NK-92 treated with Interleukin-12 subunit alpha and Interleukin-12 subunit beta, amount 100 ng/mL, for 24 hours (cell line): ENCODE measurements at regions not wholly inside any gene's neighbourhood (a gene's known extent, or its start where the extent isn't known, plus 50 kb on each side); places are given as distances from the start of the nearest gene placed in this dataset.
"Not testable (repeated sequence)": the region's sequence is repeated elsewhere in the genome, so short reads cannot be mapped to it uniquely, and the experiment has no call there.

Experiments used
- DNase-seq: peaks from one replicate; lab custom pipeline; 2025; lab: John Stamatoyannopoulos, UW

- DNase-seq, result no peak
Observed at GRCh38 chr3:40753291-40753770, 228.6 kb downstream of the ZNF621 start.

- DNase-seq, result no peak
Observed at GRCh38 chr3:40753951-40754350, 229.2 kb downstream of the ZNF621 start.

GRCh38 chr3:40754994-40755393 lies 230.2 kb downstream of the ZNF621 start:
- no peak for DNase-seq

GRCh38 chr3:40756500-40756899 lies 231.7 kb downstream of the ZNF621 start:
- no peak for DNase-seq

- DNase-seq, result not testable (repeated sequence)
Observed at GRCh38 chr3:40762771-40763170, 238.0 kb downstream of the ZNF621 start.

- no peak for DNase-seq
Observed at GRCh38 chr3:40763807-40764206, 239.0 kb downstream of the ZNF621 start.

- no peak for DNase-seq
Observed at GRCh38 chr3:40764747-40765146, 240.0 kb downstream of the ZNF621 start.

GRCh38 chr3:40765884-40766283 lies 241.1 kb downstream of the ZNF621 start:
- no peak for DNase-seq

GRCh38 chr3:40766396-40766795 lies 241.6 kb downstream of the ZNF621 start:
- no peak for DNase-seq

- DNase-seq, result no peak
Observed at GRCh38 chr3:40768046-40768445, 243.3 kb downstream of the ZNF621 start.

GRCh38 chr3:40768536-40768935 lies 243.8 kb downstream of the ZNF621 start:
- no peak for DNase-seq

GRCh38 chr3:40770061-40770460 lies 245.3 kb downstream of the ZNF621 start:
- no peak for DNase-seq

GRCh38 chr3:40771112-40771511 lies 246.4 kb downstream of the ZNF621 start:
- DNase-seq, result no peak

- no peak for DNase-seq
Observed at GRCh38 chr3:40779039-40779438, 254.3 kb downstream of the ZNF621 start.

GRCh38 chr3:40780291-40780924 lies 255.6 kb downstream of the ZNF621 start:
- no peak for DNase-seq

GRCh38 chr3:40780925-40781406 lies 256.2 kb downstream of the ZNF621 start:
- DNase-seq, result no peak

- no peak for DNase-seq
Observed at GRCh38 chr3:40782111-40782721, 257.5 kb downstream of the ZNF621 start.

GRCh38 chr3:40790746-40791145 lies 266.0 kb downstream of the ZNF621 start:
- DNase-seq, result no peak

GRCh38 chr3:40793730-40794129 lies 269.0 kb downstream of the ZNF621 start:
- DNase-seq, result no peak

- DNase-seq, result peak; percentile 7
Observed at GRCh38 chr3:40800343-40800742, 275.6 kb downstream of the ZNF621 start.

GRCh38 chr3:40801284-40801741 lies 276.6 kb downstream of the ZNF621 start:
- no peak for DNase-seq

GRCh38 chr3:40803311-40803710 lies 278.6 kb downstream of the ZNF621 start:
- no peak for DNase-seq

- no peak for DNase-seq
Observed at GRCh38 chr3:40805456-40805855, 280.7 kb downstream of the ZNF621 start.

- DNase-seq, result no peak
Observed at GRCh38 chr3:40810813-40811212, 286.1 kb downstream of the ZNF621 start.
